Mesenchymal stem cell (in vitro differentiated cells and primary cell): ENCODE measurements at regions not wholly inside any gene's neighbourhood (a gene's known extent, or its start where the extent isn't known, plus 50 kb on each side); places are given as distances from the start of the nearest gene placed in this dataset.

Source experiments
- DNase-seq: peaks from one replicate; pipeline ENCODE4 v3.0.0-alpha.2; 2013
- H2AFZ ChIP-seq: one replicate; pipeline ENCODE4 v1.6.1; 2013; ENCODE audit warnings: low read depth, mild to moderate bottlenecking, control low read depth, inconsistent platforms, low read length, moderate library complexity
- H2AK5ac ChIP-seq: 2 replicates; pipeline ENCODE4 v1.6.1; 2013; ENCODE audit warnings: low read length, moderate library complexity, mild to moderate bottlenecking, inconsistent platforms; ENCODE audit not compliant: severe bottlenecking
- H2BK120ac ChIP-seq: one replicate; pipeline ENCODE4 v1.6.1; 2013; ENCODE audit warnings: low read depth, mild to moderate bottlenecking, inconsistent platforms, low read length, moderate library complexity
- H2BK12ac ChIP-seq, 2 experiments: one replicate each; pipeline ENCODE4 v1.6.1; 2013; ENCODE audit warnings: inconsistent platforms in 2 of 2, low read length in 2 of 2, mild to moderate bottlenecking in 2 of 2, moderate library complexity in 2 of 2, control low read depth in 1 of 2
- H2BK15ac ChIP-seq: one replicate; pipeline ENCODE4 v1.6.1; 2013; ENCODE audit warnings: mild to moderate bottlenecking, low read depth, inconsistent platforms; ENCODE audit not compliant: poor library complexity, severe bottlenecking
- H2BK5ac ChIP-seq: 2 replicates; pipeline ENCODE4 v1.6.1; 2013; ENCODE audit warnings: low read depth, mild to moderate bottlenecking, low read length, control low read depth, inconsistent platforms; ENCODE audit not compliant: poor library complexity, severe bottlenecking
- H3K14ac ChIP-seq, 2 experiments: one replicate each; pipeline ENCODE4 v1.6.1; 2013; ENCODE audit warnings: inconsistent platforms in 2 of 2, low read length in 2 of 2, control low read depth in 1 of 2, mild to moderate bottlenecking in 1 of 2, moderate library complexity in 1 of 2
- H3K18ac ChIP-seq, 2 experiments: one replicate each; pipeline ENCODE4 v1.6.1; 2013; ENCODE audit warnings: inconsistent platforms in 2 of 2, low read length in 2 of 2, control low read depth in 1 of 2, low read depth in 1 of 2, mild to moderate bottlenecking in 1 of 2
- H3K23ac ChIP-seq, 2 experiments: one replicate each; pipeline ENCODE4 v1.6.1; 2013; ENCODE audit warnings: inconsistent platforms in 2 of 2, low read length in 2 of 2, mild to moderate bottlenecking in 2 of 2, moderate library complexity in 2 of 2, control low read depth in 1 of 2
- H3K27ac ChIP-seq: 2 replicates; pipeline ENCODE4 v1.5.1; 2013; ENCODE audit warnings: mild to moderate bottlenecking, moderate library complexity, low read length, control low read depth, inconsistent platforms; ENCODE audit not compliant: poor library complexity, severe bottlenecking
- H3K27me3 ChIP-seq, 2 experiments: 2 replicates each; pipeline versions ENCODE4 v1.6.1 to v1.7.0; 2013; ENCODE audit warnings: low read length in 2 of 2, mild to moderate bottlenecking in 2 of 2, moderate library complexity in 2 of 2, control low read depth in 1 of 2, inconsistent platforms in 1 of 2; ENCODE audit not compliant: control insufficient read depth in 1 of 2, insufficient read depth in 1 of 2
- H3K36me3 ChIP-seq, 2 experiments: 2 replicates each; pipeline versions ENCODE4 v1.6.1 to v1.7.0; 2013; ENCODE audit warnings: low read length in 2 of 2, control low read depth in 1 of 2, inconsistent platforms in 1 of 2, low read depth in 1 of 2, mild to moderate bottlenecking in 1 of 2; ENCODE audit not compliant: insufficient read depth in 2 of 2, control insufficient read depth in 1 of 2
- H3K4ac ChIP-seq, 2 experiments: one replicate each; pipeline ENCODE4 v1.6.1; 2013; ENCODE audit warnings: inconsistent platforms in 2 of 2, low read length in 2 of 2, mild to moderate bottlenecking in 2 of 2, moderate library complexity in 2 of 2, control low read depth in 1 of 2, low read depth in 1 of 2
- H3K4me1 ChIP-seq: 2 replicates; pipeline ENCODE4 v1.6.1; 2013; ENCODE audit warnings: low read depth, low read length, control low read depth; ENCODE audit not compliant: control insufficient read depth, insufficient read depth
- H3K4me2 ChIP-seq: 2 replicates; pipeline ENCODE4 v1.6.1; 2013; ENCODE audit warnings: low read length, mild to moderate bottlenecking, inconsistent platforms; ENCODE audit not compliant: poor library complexity, severe bottlenecking
- H3K4me3 ChIP-seq, 2 experiments: 2 replicates each; pipeline versions ENCODE4 v1.5.1 to v1.7.0; 2013; ENCODE audit warnings: low read length in 2 of 2, mild to moderate bottlenecking in 2 of 2, control low read depth in 1 of 2, low read depth in 1 of 2; ENCODE audit not compliant: insufficient read depth in 1 of 2
- H3K79me1 ChIP-seq: replicated peaks from 2 replicates; pipeline ENCODE4 v1.6.1; 2013; ENCODE audit warnings: mild to moderate bottlenecking, control low read depth, low read length, inconsistent platforms; ENCODE audit not compliant: poor library complexity, severe bottlenecking
- H3K9ac ChIP-seq: 2 replicates; pipeline ENCODE4 v1.7.0; 2013; ENCODE audit warnings: mild to moderate bottlenecking, low read length, moderate library complexity
- H3K9me3 ChIP-seq: 2 replicates; pipeline ENCODE4 v1.7.0; 2013; ENCODE audit warnings: mild to moderate bottlenecking, low read length; ENCODE audit not compliant: control insufficient read depth
- H4K8ac ChIP-seq: one replicate; pipeline ENCODE4 v1.6.1; 2013; ENCODE audit warnings: inconsistent platforms, mild to moderate bottlenecking, low read length, moderate library complexity
- H4K91ac ChIP-seq: one replicate; pipeline ENCODE4 v1.6.1; 2013; ENCODE audit warnings: mild to moderate bottlenecking, low read length, inconsistent platforms
- WGBS: methylation state at CpG from one replicate; pipeline ENCODE4 v1.1.7; 2013; ENCODE audit warnings: mixed read lengths; 5-methylcytosine and 5-hydroxymethylcytosine counted together

- no peak for DNase-seq
- Histone ChIP-seq H3K23ac (no peak overlapping the region), H3K4me1 (no peaks in the 10 kb centered on the region), H3K79me1 (no peaks in the 10 kb centered on the region), H3K9me3 (peaks cover 3% of the 10 kb centered on the region), H3K4me3 (no peak overlapping the region), H3K9ac (no peak overlapping the region), H3K4ac (no peak overlapping the region), H4K8ac (no peak overlapping the region), H3K14ac (no peak overlapping the region), H2BK15ac (no peak overlapping the region), H3K4me2 (no peak overlapping the region), H3K36me3 (no peaks in the 10 kb centered on the region), H3K27me3 (peaks cover 0 to 9% of the 10 kb centered on the region in 2 experiments), H2BK120ac (no peak overlapping the region), H3K18ac (no peak overlapping the region), H3K27ac (no peak overlapping the region), H2AFZ (no peak overlapping the region), H2BK12ac (no peak overlapping the region), H2AK5ac (no peak overlapping the region), H4K91ac (no peak overlapping the region), H2BK5ac (no peak overlapping the region)
- 72% methylated on average over 2 of the region's 2 CpGs for WGBS
Measured at GRCh38 chr2:129175051-129175450, 804.4 kb upstream of the RAB6C start.

- Histone ChIP-seq H3K9me3 (peaks cover 3% of the 10 kb centered on the region), H3K4me2 (no peak overlapping the region), H2BK15ac (no peak overlapping the region), H3K23ac (no peak overlapping the region), H4K91ac (no peak overlapping the region), H3K27ac (no peak overlapping the region), H2AFZ (no peak overlapping the region), H4K8ac (no peak overlapping the region), H3K4ac (no peak overlapping the region), H2BK120ac (no peak overlapping the region), H3K36me3 (no peaks in the 10 kb centered on the region), H3K9ac (no peak overlapping the region), H3K14ac (no peak overlapping the region), H3K4me1 (no peaks in the 10 kb centered on the region), H2BK5ac (no peak overlapping the region), H2AK5ac (no peak overlapping the region), H3K79me1 (no peaks in the 10 kb centered on the region), H3K4me3 (no peak overlapping the region), H2BK12ac (no peak overlapping the region), H3K18ac (no peak overlapping the region), H3K27me3 (peaks cover 0 to 8% of the 10 kb centered on the region in 2 experiments)
- 75% methylated on average over 5 of the region's 5 CpGs for WGBS
- no peak for DNase-seq
Measured at GRCh38 chr2:129176375-129176774, 803.1 kb upstream of the RAB6C start.

GRCh38 chr2:129178356-129178755 is 801.1 kb upstream of the RAB6C start:
- H4K91ac ChIP-seq: no peak overlapping the region
- H2BK120ac ChIP-seq: no peak overlapping the region
- no peak overlapping the region for H3K4me2 ChIP-seq
- H3K9ac ChIP-seq: no peak overlapping the region
- H3K4ac ChIP-seq: no peak overlapping the region
- H2AFZ ChIP-seq: no peak overlapping the region
- no peaks in the 10 kb centered on the region for H3K79me1 ChIP-seq
- H3K36me3 ChIP-seq: no peaks in the 10 kb centered on the region
- no peak overlapping the region for H2BK5ac ChIP-seq
- H3K27me3 ChIP-seq: peaks cover 0 to 8% of the 10 kb centered on the region in 2 experiments
- WGBS: 74% methylated on average over 7 of the region's 7 CpGs
- H3K4me3 ChIP-seq: no peak overlapping the region
- H3K27ac ChIP-seq: no peak overlapping the region
- DNase-seq: no peak
- H3K18ac ChIP-seq: no peak overlapping the region
- H3K4me1 ChIP-seq: no peaks in the 10 kb centered on the region
- H4K8ac ChIP-seq: no peak overlapping the region
- H2BK15ac ChIP-seq: no peak overlapping the region
- H3K9me3 ChIP-seq: peaks cover 2% of the 10 kb centered on the region
- no peak overlapping the region for H3K23ac ChIP-seq
- no peak overlapping the region for H2AK5ac ChIP-seq
- no peak overlapping the region for H3K14ac ChIP-seq
- no peak overlapping the region for H2BK12ac ChIP-seq

- 85% methylated on average over 3 of the region's 3 CpGs for WGBS
- Histone ChIP-seq H2AK5ac (no peak overlapping the region), H2AFZ (no peak overlapping the region), H2BK5ac (no peak overlapping the region), H3K4me3 (no peak overlapping the region), H3K4me1 (no peaks in the 10 kb centered on the region), H3K14ac (no peak overlapping the region), H3K4me2 (no peak overlapping the region), H4K8ac (no peak overlapping the region), H3K18ac (no peak overlapping the region), H3K36me3 (no peaks in the 10 kb centered on the region), H3K23ac (no peak overlapping the region), H4K91ac (no peak overlapping the region), H3K9me3 (no peaks in the 10 kb centered on the region), H3K27ac (no peak overlapping the region), H3K27me3 (peaks cover 0 to 8% of the 10 kb centered on the region in 2 experiments), H2BK120ac (no peak overlapping the region), H3K9ac (no peak overlapping the region), H2BK15ac (no peak overlapping the region), H2BK12ac (no peak overlapping the region), H3K79me1 (no peaks in the 10 kb centered on the region), H3K4ac (no peak overlapping the region)
- no peak for DNase-seq
Measured at GRCh38 chr2:129179199-129179598, 800.3 kb upstream of the RAB6C start.
